Ovary (tissue), 3 donors: ENCODE measurements at regions not wholly inside any gene's neighbourhood (a gene's known extent, or its start where the extent isn't known, plus 50 kb on each side); places are given as distances from the start of the nearest gene placed in this dataset.

ENCODE experiments used
- CTCF ChIP-seq, 3 donors: fragments of 450-650 bp in 2 of 3; fragments of 200-600 bp in 1 of 3; IDR thresholded peaks; one replicate each; pipeline versions ENCODE4 v1.5.1 to v1.8.0; 2016 to 2022; ENCODE audit warnings: antibody characterized with exemption in 3 of 3, mild to moderate bottlenecking in 1 of 3
- EP300 ChIP-seq: sonication (generic); formaldehyde crosslinking; IDR thresholded peaks from one replicate; pipeline ENCODE4 v1.6.1; 2017; ENCODE audit warnings: antibody characterized with exemption
- POLR2A ChIP-seq: fragments of 450-650 bp; IDR thresholded peaks from one replicate; pipeline ENCODE4 v1.6.1; 2017; ENCODE audit warnings: antibody characterized with exemption, mild to moderate bottlenecking, moderate library complexity
- donor health status: DM: no; HTN: no; CAD: no.

- no peak for TF ChIP-seq CTCF (IDR thresholded peaks at IDR 0.05)
- TF ChIP-seq POLR2A: no peak
- no peak for TF ChIP-seq EP300
These were observed 457.9 kb upstream of the FOXG1 start for GRCh38 chr14:28308734-28309133.
